IMR-90 (cell line): ENCODE measurements at regions not wholly inside any gene's neighbourhood (a gene's known extent, or its start where the extent isn't known, plus 50 kb on each side); places are given as distances from the start of the nearest gene placed in this dataset.
"Not testable (repeated sequence)": the region's sequence is repeated elsewhere in the genome, so short reads cannot be mapped to it uniquely, and the experiment has no call there.

ENCODE experiments used
- ATAC-seq: fragments of 200-7000 bp; cut with Tn5 transposase; 2 replicates; pipeline ENCODE4 v1.9.1; 2020; ENCODE audit warnings: low read depth, mild to moderate bottlenecking, moderate library complexity
- BruUV-seq: library from RNA; stranded (reverse); fragments of 400-500 nt; replicated peaks from 2 replicates; lab custom pipeline; 2021; lab: Mats Ljungman, UMichigan
- CTCF ChIA-PET: fragments of 300-600 bp; formaldehyde crosslinking; extraction: SDS; loops from one replicate; lab custom pipeline; 2021; ENCODE audit warnings: antibody characterized with exemption; lab: Yijun Ruan, JAX
- POLR2A ChIA-PET: fragments of 300-600 bp; sonication (Branson Sonifier 250); formaldehyde crosslinking; loops from one replicate; lab custom pipeline; 2022; ENCODE audit warnings: antibody characterized with exemption; ENCODE audit not compliant: unreplicated experiment; lab: Charles Lee
- DNase-seq: peaks from one replicate; pipeline ENCODE4 v3.0.0; 2013
- H2AFZ ChIP-seq: replicated peaks from 2 replicates; pipeline ENCODE3; 2013; ENCODE audit warnings: low read length, mild to moderate bottlenecking; ENCODE audit not compliant: poor library complexity
- H2AK5ac ChIP-seq: 2 replicates; pipeline ENCODE4 v1.6.1; 2013; ENCODE audit warnings: low read depth, low read length, inconsistent platforms
- H2AK9ac ChIP-seq: replicated peaks from 2 replicates; pipeline ENCODE3; 2013; ENCODE audit warnings: mild to moderate bottlenecking, low read depth, low read length, moderate library complexity; ENCODE audit not compliant: poor library complexity
- H2BK120ac ChIP-seq: 2 replicates; pipeline ENCODE4 v1.6.1; 2013; ENCODE audit warnings: low read depth, low read length, inconsistent platforms
- H2BK15ac ChIP-seq: 3 replicates; pipeline ENCODE4 v1.6.1; 2013; ENCODE audit warnings: low read depth, low read length, inconsistent platforms
- H2BK20ac ChIP-seq: 2 replicates; pipeline ENCODE4 v1.6.1; 2013; ENCODE audit warnings: low read depth, mild to moderate bottlenecking, inconsistent platforms, low read length, moderate library complexity
- H2BK5ac ChIP-seq: 2 replicates; pipeline ENCODE4 v1.6.1; 2013; ENCODE audit warnings: mild to moderate bottlenecking, low read depth, low read length, inconsistent platforms; ENCODE audit not compliant: poor library complexity, severe bottlenecking
- H3K14ac ChIP-seq: replicated peaks from 2 replicates; pipeline ENCODE4 v1.6.1; 2013; ENCODE audit warnings: low read depth, low read length, inconsistent platforms
- H3K18ac ChIP-seq: 2 replicates; pipeline ENCODE4 v1.6.1; 2013; ENCODE audit warnings: low read depth, low read length, control low read depth
- H3K23ac ChIP-seq: 2 replicates; pipeline ENCODE4 v1.6.1; 2013; ENCODE audit warnings: low read depth, low read length, inconsistent platforms
- H3K27ac ChIP-seq: 2 replicates; pipeline ENCODE4 v1.5.1; 2013; ENCODE audit warnings: mild to moderate bottlenecking, control low read depth, low read length; ENCODE audit not compliant: insufficient read depth
- H3K27me3 ChIP-seq: 2 replicates; pipeline ENCODE4 v1.6.1; 2013; ENCODE audit warnings: low read length; ENCODE audit not compliant: control insufficient read depth, insufficient read depth
- H3K36me3 ChIP-seq: 2 replicates; pipeline ENCODE4 v1.6.1; 2013; ENCODE audit warnings: low read length, mixed read lengths; ENCODE audit not compliant: control insufficient read depth, insufficient read depth
- H3K4ac ChIP-seq: 2 replicates; pipeline ENCODE4 v1.6.1; 2013; ENCODE audit warnings: low read depth, low read length, inconsistent platforms
- H3K4me1 ChIP-seq: 2 replicates; pipeline ENCODE4 v1.6.1; 2013; ENCODE audit warnings: low read length, mixed read lengths; ENCODE audit not compliant: control insufficient read depth, insufficient read depth
- H3K4me2 ChIP-seq: 2 replicates; pipeline ENCODE4 v1.6.1; 2013; ENCODE audit warnings: low read depth, mild to moderate bottlenecking, control low read depth, low read length, moderate library complexity
- H3K4me3 ChIP-seq: 2 replicates; pipeline ENCODE4 v1.5.1; 2013; ENCODE audit warnings: low read depth, mild to moderate bottlenecking, control low read depth, low read length, moderate library complexity; ENCODE audit not compliant: insufficient read depth
- H3K56ac ChIP-seq: 2 replicates; pipeline ENCODE4 v1.6.1; 2013; ENCODE audit warnings: low read length, inconsistent platforms; ENCODE audit not compliant: insufficient read depth; ENCODE audit errors: extremely low read depth
- H3K79me1 ChIP-seq, 2 experiments: 2 replicates each; pipeline ENCODE4 v1.6.1; 2013; ENCODE audit warnings: low read length in 2 of 2, inconsistent platforms in 1 of 2, low read depth in 1 of 2
- H3K9ac ChIP-seq: 2 replicates; pipeline ENCODE4 v1.6.1; 2013; ENCODE audit warnings: low read depth, low read length, control low read depth
- H3K9me1 ChIP-seq: 2 replicates; pipeline ENCODE4 v1.6.1; 2013; ENCODE audit warnings: low read length, inconsistent platforms; ENCODE audit not compliant: insufficient read depth
- H3K9me3 ChIP-seq: 2 replicates; pipeline ENCODE4 v1.6.1; 2013; ENCODE audit warnings: low read length; ENCODE audit not compliant: control insufficient read depth, insufficient read depth
- H4K20me1 ChIP-seq: 2 replicates; pipeline ENCODE4 v1.6.1; 2013; ENCODE audit warnings: low read length, inconsistent platforms; ENCODE audit not compliant: insufficient read depth
- H4K5ac ChIP-seq: 2 replicates; pipeline ENCODE4 v1.6.1; 2013; ENCODE audit warnings: mild to moderate bottlenecking, low read depth, low read length, control low read depth
- H4K8ac ChIP-seq, 2 experiments: 2 replicates each; pipeline ENCODE4 v1.6.1; 2013; ENCODE audit warnings: low read depth in 2 of 2, low read length in 2 of 2, control low read depth in 1 of 2, inconsistent platforms in 1 of 2
- H4K91ac ChIP-seq: 2 replicates; pipeline ENCODE4 v1.6.1; 2013; ENCODE audit warnings: low read depth, low read length, inconsistent platforms; ENCODE audit not compliant: insufficient read depth
- WGBS, 2 experiments: methylation state at CpG; one replicate each; pipeline versions ENCODE4 v1.1.5 to v1.1.7; 2013; ENCODE audit warnings: missing lambda C conversion rate in 2 of 2; ENCODE audit not compliant: insufficient read length in 1 of 2; ENCODE audit errors: extremely low coverage in 2 of 2; 5-methylcytosine and 5-hydroxymethylcytosine counted together
- dilution Hi-C: fragments of 300-500 bp; cut with HindIII; formaldehyde crosslinking; loops from one replicate; pipeline ENCODE4 v1.14.3; 2018; ENCODE audit warnings: low sequenced_read_pairs; ENCODE audit not compliant: unreplicated experiment
- in situ Hi-C: fragments of 300-500 bp; cut with MboI; formaldehyde crosslinking; loops from 3 replicates; pipeline ENCODE4 v1.14.3; 2019; ENCODE audit warnings: low sequenced_read_pairs, inconsistent platforms, mixed read lengths
- intact Hi-C: fragments of 100-400 bp; cut with micrococcal nuclease; formaldehyde crosslinking; loops from 2 replicates; pipeline ENCODE4 v1.10.0; 2022

DNA sequence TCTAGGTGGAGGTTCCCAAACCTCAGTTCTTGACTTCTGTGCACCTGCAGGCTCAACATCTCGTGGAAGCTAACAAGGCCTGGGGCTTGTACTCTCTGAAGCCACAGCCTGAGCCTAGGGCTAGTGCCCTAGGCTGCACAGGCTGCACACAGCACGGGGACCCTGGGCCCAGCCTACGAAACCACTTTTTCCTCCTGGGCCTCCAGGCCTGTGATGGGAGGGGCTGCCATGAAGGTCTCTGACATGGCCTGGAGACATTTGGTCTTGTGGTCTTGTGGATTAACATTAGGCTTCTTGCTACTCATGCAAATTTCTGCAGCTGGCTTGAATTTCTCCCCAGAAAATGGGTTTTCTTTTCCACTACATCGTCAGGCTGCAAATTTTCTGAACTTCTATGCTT is 59.1 kb upstream of the LRIG1 start:
- BruUV-seq, H3K14ac ChIP-seq, H2BK15ac ChIP-seq, H2BK5ac ChIP-seq, H3K4me2 ChIP-seq, POLR2A ChIA-PET, H4K91ac ChIP-seq, H2AK5ac ChIP-seq, H4K8ac ChIP-seq, H2BK120ac ChIP-seq, H3K4me3 ChIP-seq, H3K9me3 ChIP-seq, H2AK9ac ChIP-seq, H2AFZ ChIP-seq, ATAC-seq, H3K27me3 ChIP-seq, H3K4ac ChIP-seq, H3K56ac ChIP-seq, H3K9ac ChIP-seq, CTCF ChIA-PET, DNase-seq, intact Hi-C loops, H3K79me1 ChIP-seq, H4K20me1 ChIP-seq, H2BK20ac ChIP-seq, H3K18ac ChIP-seq, in situ Hi-C loops, dilution Hi-C loops, H3K9me1 ChIP-seq, H3K4me1 ChIP-seq, H3K23ac ChIP-seq, H3K27ac ChIP-seq, H3K36me3 ChIP-seq, H4K5ac ChIP-seq: not testable (repeated sequence)
- WGBS, 2 experiments: 100% methylated on average over 1 of the region's 4 CpGs; no CpG with 5 or more reads in 1 of the 2 experiments
